Activated naive CD8-positive, alpha-beta T cell treated with anti-CD3 and anti-CD28 coated beads for 36 hours (primary cell): ENCODE measurements at regions not wholly inside any gene's neighbourhood (a gene's known extent, or its start where the extent isn't known, plus 50 kb on each side); places are given as distances from the start of the nearest gene placed in this dataset.
"Not testable (repeated sequence)": the region's sequence is repeated elsewhere in the genome, so short reads cannot be mapped to it uniquely, and the experiment has no call there.

ENCODE experiments used
- DNase-seq: peaks from one replicate; pipeline ENCODE4 v3.0.0; 2021
- H3K27ac Mint-ChIP-seq: one replicate; pipeline ENCODE4 v1.8.0; 2022; ENCODE audit warnings: mild to moderate bottlenecking, moderate library complexity, mixed read lengths
- H3K27me3 Mint-ChIP-seq: one replicate; pipeline ENCODE4 v1.8.0; 2022; ENCODE audit warnings: mild to moderate bottlenecking, mixed read lengths
- H3K36me3 Mint-ChIP-seq: one replicate; pipeline ENCODE4 v1.8.0; 2021; ENCODE audit warnings: mild to moderate bottlenecking, mixed read lengths
- H3K4me1 Mint-ChIP-seq: one replicate; pipeline ENCODE4 v1.8.0; 2021; ENCODE audit warnings: mixed read lengths
- H3K4me3 Mint-ChIP-seq: one replicate; pipeline ENCODE4 v1.8.0; 2022; ENCODE audit warnings: mild to moderate bottlenecking, moderate library complexity, mixed read lengths
- H3K9me3 Mint-ChIP-seq: one replicate; pipeline ENCODE4 v1.8.0; 2022; ENCODE audit warnings: mixed read lengths

DNA sequence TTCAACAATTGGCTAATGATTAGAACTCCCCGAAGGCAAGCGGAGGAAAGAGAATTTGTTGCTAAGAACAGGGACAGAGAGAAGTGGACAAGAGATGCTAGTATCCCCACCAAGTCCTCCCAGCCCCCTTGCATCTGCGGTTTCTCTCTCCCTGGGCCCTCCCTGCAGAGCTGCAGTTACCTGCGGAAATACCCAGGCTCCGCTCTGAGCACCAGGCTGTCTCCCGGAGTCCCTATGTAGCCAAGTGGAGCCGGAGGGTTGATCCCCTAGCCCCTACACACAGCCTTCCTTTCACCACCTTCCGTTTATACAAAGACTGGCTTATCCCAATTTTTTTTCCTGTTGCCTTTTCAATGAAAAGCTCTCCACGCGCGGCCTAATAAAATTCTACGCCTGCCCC lies 834.4 kb downstream of the KCNJ2 start:
- DNase-seq: no peak
- H3K27me3 Mint-ChIP-seq: no peaks in the 10 kb centered on the region
- no peaks in the 10 kb centered on the region for H3K36me3 Mint-ChIP-seq
- H3K4me3 Mint-ChIP-seq: no peak overlapping the region
- no peaks in the 10 kb centered on the region for H3K4me1 Mint-ChIP-seq
- H3K27ac Mint-ChIP-seq: no peak overlapping the region
- peaks cover 1% of the 10 kb centered on the region for H3K9me3 Mint-ChIP-seq

DNA sequence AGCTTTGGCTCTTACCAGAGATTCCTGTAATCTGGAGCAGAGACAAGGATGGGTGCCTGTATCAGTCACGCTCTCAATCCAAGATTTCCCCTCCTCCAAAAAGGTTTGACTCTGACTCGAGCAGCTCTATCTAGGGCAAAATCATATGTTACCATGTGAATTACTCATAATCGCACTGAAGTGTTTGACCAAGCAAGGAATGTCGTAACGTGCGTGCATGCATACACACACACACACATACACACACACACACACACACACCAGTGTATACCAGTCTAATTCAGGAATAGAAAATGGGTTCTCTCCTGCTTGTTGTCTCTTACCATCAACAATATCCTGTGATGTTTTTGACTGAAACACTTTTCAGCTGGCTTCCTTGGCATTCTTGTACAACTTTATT lies 835.1 kb downstream of the KCNJ2 start:
- H3K27ac Mint-ChIP-seq: no peak overlapping the region
- H3K9me3 Mint-ChIP-seq: peaks cover 1% of the 10 kb centered on the region
- no peaks in the 10 kb centered on the region for H3K36me3 Mint-ChIP-seq
- no peak overlapping the region for H3K4me3 Mint-ChIP-seq
- H3K4me1 Mint-ChIP-seq: no peaks in the 10 kb centered on the region
- H3K27me3 Mint-ChIP-seq: no peaks in the 10 kb centered on the region
- DNase-seq: no peak

DNA sequence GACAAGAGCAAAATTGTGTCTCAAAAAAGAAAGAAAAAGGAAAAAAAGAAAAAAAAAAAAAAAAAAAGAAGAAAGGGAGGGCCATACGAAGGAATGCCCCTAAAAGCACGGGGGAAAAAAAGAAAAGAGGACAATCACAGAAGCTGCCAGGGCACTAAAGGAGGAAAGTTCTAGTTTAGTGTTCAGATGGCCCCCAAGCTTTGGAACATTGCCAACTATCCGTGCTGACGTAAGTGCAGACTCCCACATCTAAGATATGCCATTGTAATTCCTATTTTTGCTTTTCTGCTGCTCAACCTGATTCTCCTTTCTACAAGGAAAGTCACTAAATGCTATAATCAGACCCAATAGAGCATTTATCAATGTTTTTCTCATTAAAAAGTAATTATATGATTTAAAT lies 842.1 kb downstream of the KCNJ2 start:
- Mint-ChIP-seq H3K4me3 (no peak overlapping the region), H3K36me3 (no peaks in the 10 kb centered on the region), H3K9me3 (peaks cover 2% of the 10 kb centered on the region), H3K27me3 (no peaks in the 10 kb centered on the region), H3K4me1 (no peaks in the 10 kb centered on the region), H3K27ac (no peak overlapping the region)
- no peak for DNase-seq

DNA sequence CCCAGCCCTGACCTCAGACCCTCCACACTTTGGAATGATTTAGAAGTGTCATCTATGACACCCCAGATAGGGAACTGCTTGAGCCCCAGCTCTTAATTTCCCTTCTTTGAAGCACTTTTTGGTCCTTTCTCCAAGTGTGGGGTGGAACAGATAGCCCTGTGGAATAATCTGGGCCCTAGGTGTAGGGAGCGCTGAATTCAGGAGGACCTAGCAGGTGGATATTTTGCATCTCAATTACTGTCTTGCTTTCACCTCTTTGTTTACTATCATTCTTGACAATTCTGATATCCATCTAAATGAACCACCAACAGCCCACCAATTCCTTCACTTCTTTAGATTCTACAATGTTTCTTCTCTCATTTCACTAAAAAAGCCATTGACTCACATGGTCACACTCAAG lies 850.4 kb downstream of the KCNJ2 start:
- H3K27ac Mint-ChIP-seq: no peak overlapping the region
- no peak overlapping the region for H3K4me3 Mint-ChIP-seq
- H3K36me3 Mint-ChIP-seq: no peaks in the 10 kb centered on the region
- no peaks in the 10 kb centered on the region for H3K27me3 Mint-ChIP-seq
- no peak for DNase-seq
- peaks cover 5% of the 10 kb centered on the region for H3K9me3 Mint-ChIP-seq
- no peaks in the 10 kb centered on the region for H3K4me1 Mint-ChIP-seq

DNA sequence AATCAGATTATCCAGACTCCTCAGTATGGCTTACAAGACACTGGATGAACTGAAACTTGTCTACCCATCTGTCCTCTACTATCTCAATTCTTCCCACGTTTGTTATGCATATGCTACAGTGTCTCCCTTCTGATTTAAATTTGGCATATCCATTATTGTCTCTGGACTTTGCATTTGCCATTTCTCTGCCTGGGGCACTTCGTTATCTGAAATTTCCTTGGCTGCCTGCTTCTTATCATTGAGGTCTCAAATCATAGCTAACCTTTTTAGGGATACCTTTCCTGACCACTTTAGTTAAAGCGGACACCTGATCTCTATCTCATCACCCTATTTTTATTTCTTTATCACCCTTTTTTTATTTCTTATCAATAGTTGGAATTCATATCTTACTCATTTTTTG lies 853.4 kb downstream of the KCNJ2 start:
- Mint-ChIP-seq H3K9me3 (peaks cover 3% of the 10 kb centered on the region), H3K27ac (no peak overlapping the region)

DNA sequence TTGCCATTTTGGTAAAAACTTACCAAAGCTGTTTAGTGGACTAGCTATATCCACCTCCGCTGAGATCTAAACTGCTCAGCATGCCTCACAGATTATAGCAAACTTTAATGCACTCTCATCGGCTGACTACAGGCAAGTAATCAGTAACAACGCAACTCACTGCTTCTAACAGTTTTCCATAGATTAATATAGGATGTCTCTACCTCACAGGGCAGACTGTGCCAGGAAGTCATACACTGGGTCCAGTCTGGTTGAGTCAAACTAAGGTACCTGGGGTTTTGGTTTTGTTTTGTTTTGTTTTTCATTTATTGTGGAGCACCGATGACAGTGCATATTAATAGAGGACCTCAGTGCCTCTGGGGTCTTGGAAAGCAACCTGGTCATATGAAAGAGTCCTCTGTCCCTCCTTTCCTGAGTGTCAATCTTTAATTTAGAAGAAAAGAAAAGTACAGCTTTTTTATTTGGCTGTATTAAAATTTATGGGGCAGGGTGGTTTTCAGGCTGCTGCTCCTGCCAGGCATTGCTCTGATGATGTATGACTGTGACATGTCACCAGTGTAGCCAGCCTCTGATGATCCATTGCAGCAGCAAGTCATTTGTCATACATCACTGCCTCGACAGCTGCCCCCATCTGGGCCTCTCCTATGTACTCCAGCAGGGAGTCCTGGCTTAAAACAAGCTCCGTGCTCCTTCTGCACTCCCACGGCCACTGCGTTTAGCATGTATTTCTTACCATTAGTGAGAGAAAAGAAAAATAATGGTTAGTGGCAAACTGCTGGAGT lies 854.1 kb downstream of the KCNJ2 start:
- Mint-ChIP-seq H3K4me3 (no peak overlapping the region), H3K36me3 (no peaks in the 10 kb centered on the region), H3K27me3 (no peaks in the 10 kb centered on the region), H3K27ac (no peak overlapping the region), H3K4me1 (no peaks in the 10 kb centered on the region), H3K9me3 (no peaks in the 10 kb centered on the region)
- DNase-seq: no peak

More for the DNA sequence above, 853.4 kb downstream of the KCNJ2 start:
- Mint-ChIP-seq H3K4me1 (no peaks in the 10 kb centered on the region), H3K36me3 (no peaks in the 10 kb centered on the region), H3K4me3 (no peak overlapping the region), H3K27me3 (no peaks in the 10 kb centered on the region)
- no peak for DNase-seq

DNA sequence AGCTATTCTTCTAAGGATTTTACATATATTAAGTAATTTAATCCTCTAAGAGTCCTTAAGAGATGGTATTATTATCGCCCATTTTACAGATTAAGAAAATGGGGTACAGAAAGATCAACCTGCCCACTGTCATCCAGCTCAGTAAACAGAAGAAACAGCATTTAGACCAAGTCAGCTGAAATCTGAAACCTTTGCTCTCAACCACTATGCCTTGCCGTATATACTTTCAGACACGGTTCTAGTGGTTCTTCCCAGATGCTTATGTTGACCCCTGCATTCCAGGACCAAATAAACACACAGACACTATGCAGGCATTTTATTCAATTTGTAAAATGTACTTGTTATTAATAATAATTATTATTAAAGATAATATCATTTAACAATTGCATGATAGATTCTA lies 854.8 kb downstream of the KCNJ2 start:
- no peak for DNase-seq
- H3K36me3 Mint-ChIP-seq: no peaks in the 10 kb centered on the region
- no peak overlapping the region for H3K27ac Mint-ChIP-seq
- H3K27me3 Mint-ChIP-seq: no peaks in the 10 kb centered on the region
- H3K4me1 Mint-ChIP-seq: no peaks in the 10 kb centered on the region
- no peaks in the 10 kb centered on the region for H3K9me3 Mint-ChIP-seq
- H3K4me3 Mint-ChIP-seq: no peak overlapping the region

DNA sequence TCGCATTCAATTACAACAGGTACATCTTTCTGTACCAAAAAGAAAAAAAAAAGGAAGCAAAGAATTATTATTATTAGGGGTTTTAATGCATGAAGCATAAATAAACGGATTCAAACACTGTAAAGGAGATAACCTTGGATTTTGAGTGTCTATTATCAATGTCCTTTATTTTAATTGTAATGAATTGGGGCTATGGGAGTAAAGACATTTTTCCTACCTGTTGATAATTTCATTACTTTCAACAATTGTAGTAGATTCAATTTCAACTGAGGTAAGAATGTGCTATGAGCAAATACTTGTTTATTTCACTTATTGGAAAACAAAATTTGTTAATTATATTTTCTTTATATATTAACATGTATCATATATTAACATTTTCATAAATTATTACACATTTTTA lies 855.6 kb downstream of the KCNJ2 start:
- no peaks in the 10 kb centered on the region for H3K4me1 Mint-ChIP-seq
- no peaks in the 10 kb centered on the region for H3K36me3 Mint-ChIP-seq
- no peaks in the 10 kb centered on the region for H3K9me3 Mint-ChIP-seq
- no peak for DNase-seq
- no peak overlapping the region for H3K4me3 Mint-ChIP-seq
- no peak overlapping the region for H3K27ac Mint-ChIP-seq
- H3K27me3 Mint-ChIP-seq: no peaks in the 10 kb centered on the region

DNA sequence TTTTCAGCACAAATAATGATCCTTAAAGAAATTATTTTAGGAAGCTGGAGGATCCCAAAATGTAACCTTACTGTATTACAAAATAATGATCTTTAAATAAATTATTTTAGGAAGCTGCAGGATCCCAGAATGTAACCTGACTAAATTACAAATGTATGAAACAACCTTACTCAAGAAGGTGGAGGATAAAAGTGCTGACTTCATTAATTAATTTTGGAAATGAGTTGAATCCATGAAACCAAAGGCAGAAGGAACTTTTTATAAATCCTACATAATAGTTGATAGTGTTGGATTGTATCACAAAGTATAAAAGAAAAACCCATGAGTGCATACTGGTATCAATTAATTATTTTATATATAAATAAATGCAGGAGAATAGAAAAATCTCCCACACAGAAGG lies 859.9 kb downstream of the KCNJ2 start:
- H3K9me3 Mint-ChIP-seq: peaks cover 3% of the 10 kb centered on the region
- H3K4me3 Mint-ChIP-seq: no peak overlapping the region
- no peak for DNase-seq
- no peaks in the 10 kb centered on the region for H3K27me3 Mint-ChIP-seq
- H3K27ac Mint-ChIP-seq: no peak overlapping the region
- no peaks in the 10 kb centered on the region for H3K4me1 Mint-ChIP-seq
- no peaks in the 10 kb centered on the region for H3K36me3 Mint-ChIP-seq

DNA sequence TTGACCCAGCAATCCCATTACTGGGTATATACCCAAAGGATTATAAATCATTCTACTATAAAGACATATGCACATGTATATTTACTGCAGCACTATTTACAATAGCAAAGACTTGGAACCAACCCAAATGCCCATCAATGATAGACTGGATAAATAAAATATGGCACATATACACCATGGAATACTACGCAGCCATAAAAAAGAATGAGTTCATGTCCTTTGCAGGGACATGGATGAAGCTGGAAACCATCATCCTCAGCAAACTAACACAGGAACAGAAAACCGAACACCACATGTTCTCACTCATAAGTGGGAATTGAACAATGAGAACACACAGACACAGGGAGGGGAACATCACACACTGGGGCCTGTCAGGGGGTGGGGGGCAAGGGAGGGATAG lies 862.0 kb downstream of the KCNJ2 start:
- not testable (repeated sequence) for H3K27me3 Mint-ChIP-seq, H3K4me1 Mint-ChIP-seq, H3K9me3 Mint-ChIP-seq, H3K36me3 Mint-ChIP-seq, H3K4me3 Mint-ChIP-seq, H3K27ac Mint-ChIP-seq, DNase-seq

DNA sequence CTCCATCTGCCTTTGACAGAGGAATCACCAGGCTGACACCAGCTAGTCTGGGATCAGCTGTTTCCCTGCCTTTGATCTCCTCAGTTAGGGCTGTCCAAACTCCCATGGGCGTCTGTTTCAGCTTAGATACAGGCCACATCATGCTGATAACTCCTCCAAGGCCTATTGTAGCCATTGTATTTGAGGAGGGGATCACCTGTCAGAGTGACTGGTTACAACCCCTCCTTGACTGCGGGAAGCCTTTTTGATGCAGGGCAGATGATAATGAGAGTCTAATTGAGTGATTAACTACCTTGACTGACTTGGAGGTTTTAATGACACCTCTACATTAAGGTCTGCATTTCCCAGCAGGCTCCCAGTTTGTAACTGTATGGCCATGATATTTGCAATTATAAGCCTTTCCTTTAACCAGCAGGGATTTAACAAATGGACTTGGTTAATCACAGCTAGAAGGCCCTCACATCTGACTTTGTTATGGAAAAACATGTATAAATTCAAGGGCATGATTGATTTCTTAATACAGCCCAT lies 863.5 kb downstream of the KCNJ2 start:
- H3K9me3 Mint-ChIP-seq: peaks cover 3% of the 10 kb centered on the region
- H3K36me3 Mint-ChIP-seq: no peaks in the 10 kb centered on the region
- no peak overlapping the region for H3K4me3 Mint-ChIP-seq
- H3K4me1 Mint-ChIP-seq: no peaks in the 10 kb centered on the region
- H3K27me3 Mint-ChIP-seq: no peaks in the 10 kb centered on the region
- H3K27ac Mint-ChIP-seq: no peak overlapping the region
- no peak for DNase-seq

DNA sequence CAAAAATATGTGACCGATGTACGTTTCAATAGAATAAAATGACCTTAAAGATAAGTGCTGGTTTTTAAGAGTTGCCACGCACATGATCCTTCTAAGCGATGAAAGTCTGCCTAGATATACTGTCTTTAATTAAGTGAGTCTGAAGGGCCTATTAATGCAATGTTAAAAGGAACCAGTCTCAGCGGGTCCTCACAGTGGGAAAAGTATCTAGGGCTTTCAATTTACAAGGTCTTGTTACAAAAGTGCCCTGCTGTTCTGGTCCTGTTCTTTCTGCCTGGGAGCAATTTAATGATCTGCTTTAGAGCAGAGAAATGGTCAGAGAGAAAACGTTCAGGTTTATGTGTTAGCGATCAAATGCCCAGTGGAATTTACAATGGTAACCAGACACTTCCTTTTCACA lies 864.0 kb downstream of the KCNJ2 start:
- H3K4me1 Mint-ChIP-seq: no peaks in the 10 kb centered on the region
- H3K27me3 Mint-ChIP-seq: no peaks in the 10 kb centered on the region
- no peak overlapping the region for H3K27ac Mint-ChIP-seq
- no peaks in the 10 kb centered on the region for H3K36me3 Mint-ChIP-seq
- no peak overlapping the region for H3K4me3 Mint-ChIP-seq
- H3K9me3 Mint-ChIP-seq: peaks cover 3% of the 10 kb centered on the region
- DNase-seq: no peak

DNA sequence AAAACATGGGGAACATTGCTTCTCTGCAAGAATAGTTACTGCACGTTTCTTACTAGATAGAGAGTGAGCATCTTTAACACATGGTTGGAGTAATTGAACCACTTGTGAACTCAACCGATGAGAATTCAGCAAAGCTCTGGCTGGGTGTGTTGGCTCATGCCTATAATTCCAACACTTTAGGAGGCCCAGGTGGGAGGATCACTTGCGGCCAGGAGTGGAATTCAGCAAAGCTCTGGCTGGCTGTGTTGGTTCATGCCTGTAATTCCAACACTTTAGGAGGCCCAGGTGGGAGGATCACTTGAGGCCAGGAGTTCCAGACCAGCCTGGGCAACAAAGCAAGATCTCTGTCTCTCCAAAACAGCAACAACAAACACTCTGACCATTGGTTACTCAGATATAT lies 865.9 kb downstream of the KCNJ2 start:
- H3K27me3 Mint-ChIP-seq: no peaks in the 10 kb centered on the region
- no peak overlapping the region for H3K27ac Mint-ChIP-seq
- H3K4me1 Mint-ChIP-seq: no peaks in the 10 kb centered on the region
- peaks cover 3% of the 10 kb centered on the region for H3K9me3 Mint-ChIP-seq
- DNase-seq: no peak
- H3K36me3 Mint-ChIP-seq: no peaks in the 10 kb centered on the region
- H3K4me3 Mint-ChIP-seq: no peak overlapping the region

DNA sequence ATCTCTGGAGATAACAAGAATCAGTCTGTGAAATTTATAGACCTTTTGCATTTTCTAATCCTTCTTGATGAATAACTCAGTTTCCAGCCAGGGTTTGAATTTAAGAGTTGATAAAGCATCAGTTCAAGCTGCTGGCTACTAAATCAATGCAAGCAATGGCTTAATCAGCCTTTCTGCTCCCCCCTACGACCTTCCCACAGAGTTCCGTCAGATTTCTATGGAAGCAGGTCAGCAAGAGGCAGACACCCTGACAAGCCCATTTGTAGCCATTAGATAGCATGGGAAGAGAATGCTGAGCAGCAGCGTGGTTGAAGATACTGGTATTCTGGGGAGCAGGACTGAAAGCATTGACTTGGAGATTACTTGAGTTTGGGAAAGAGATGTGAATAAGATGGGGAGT lies 868.1 kb downstream of the KCNJ2 start:
- no peak overlapping the region for H3K4me3 Mint-ChIP-seq
- no peaks in the 10 kb centered on the region for H3K4me1 Mint-ChIP-seq
- no peak overlapping the region for H3K27ac Mint-ChIP-seq
- H3K9me3 Mint-ChIP-seq: no peaks in the 10 kb centered on the region
- DNase-seq: no peak
- H3K27me3 Mint-ChIP-seq: no peaks in the 10 kb centered on the region
- H3K36me3 Mint-ChIP-seq: no peaks in the 10 kb centered on the region

DNA sequence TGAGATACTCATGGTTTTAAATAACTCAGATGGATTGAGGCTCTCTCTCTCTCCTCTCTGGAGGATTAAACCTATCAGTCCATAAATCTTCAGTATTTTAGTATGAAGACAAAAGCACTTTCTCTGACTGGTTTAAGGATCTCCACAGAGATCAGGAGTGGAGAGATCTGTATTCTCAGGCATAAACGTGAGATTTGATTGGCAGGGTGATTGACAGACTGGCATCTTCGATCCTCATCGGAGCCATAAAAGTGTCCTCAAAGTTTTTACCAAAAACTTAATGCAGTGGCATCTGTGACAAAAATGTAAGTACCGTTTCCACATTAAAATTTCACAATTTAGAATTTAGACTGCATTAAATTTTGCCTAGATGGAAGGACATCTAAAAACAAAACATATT lies 870.1 kb downstream of the KCNJ2 start:
- DNase-seq: no peak
- no peaks in the 10 kb centered on the region for H3K27me3 Mint-ChIP-seq
- no peaks in the 10 kb centered on the region for H3K4me1 Mint-ChIP-seq
- no peaks in the 10 kb centered on the region for H3K36me3 Mint-ChIP-seq
- no peak overlapping the region for H3K4me3 Mint-ChIP-seq
- H3K9me3 Mint-ChIP-seq: no peaks in the 10 kb centered on the region
- no peak overlapping the region for H3K27ac Mint-ChIP-seq

DNA sequence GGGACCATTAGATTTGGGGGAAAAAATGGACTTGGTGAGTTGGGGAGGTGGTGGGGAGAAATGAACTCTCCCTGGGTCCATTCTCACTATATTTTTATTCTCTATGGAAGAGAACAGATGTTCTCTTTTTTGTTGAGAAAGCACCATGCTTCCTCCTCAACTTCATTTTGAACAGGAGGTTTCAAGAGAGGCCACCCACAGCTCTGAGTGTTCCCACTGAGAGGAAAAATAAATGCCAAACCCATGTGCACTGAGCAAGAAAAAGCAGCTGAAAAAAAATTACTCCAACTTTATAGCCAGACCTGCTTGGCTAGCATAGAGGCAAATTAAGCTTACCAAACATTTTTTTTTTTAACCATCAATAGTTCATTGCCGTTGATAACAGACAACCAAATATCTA lies 883.6 kb downstream of the KCNJ2 start:
- Mint-ChIP-seq H3K4me3 (no peak overlapping the region), H3K27me3 (no peaks in the 10 kb centered on the region), H3K27ac (no peak overlapping the region), H3K4me1 (no peaks in the 10 kb centered on the region), H3K36me3 (no peaks in the 10 kb centered on the region), H3K9me3 (peaks cover 6% of the 10 kb centered on the region)
- no peak for DNase-seq
